NCI-H1417 (cell line): ENCODE measurements at regions not wholly inside any gene's neighbourhood (a gene's known extent, or its start where the extent isn't known, plus 50 kb on each side); places are given as distances from the start of the nearest gene placed in this dataset.
"Not testable (repeated sequence)": the region's sequence is repeated elsewhere in the genome, so short reads cannot be mapped to it uniquely, and the experiment has no call there.

ENCODE experiments used
- DNase-seq, 3 experiments: peaks; one replicate each; lab custom pipeline; 2025; lab: John Stamatoyannopoulos, UW

DNA sequence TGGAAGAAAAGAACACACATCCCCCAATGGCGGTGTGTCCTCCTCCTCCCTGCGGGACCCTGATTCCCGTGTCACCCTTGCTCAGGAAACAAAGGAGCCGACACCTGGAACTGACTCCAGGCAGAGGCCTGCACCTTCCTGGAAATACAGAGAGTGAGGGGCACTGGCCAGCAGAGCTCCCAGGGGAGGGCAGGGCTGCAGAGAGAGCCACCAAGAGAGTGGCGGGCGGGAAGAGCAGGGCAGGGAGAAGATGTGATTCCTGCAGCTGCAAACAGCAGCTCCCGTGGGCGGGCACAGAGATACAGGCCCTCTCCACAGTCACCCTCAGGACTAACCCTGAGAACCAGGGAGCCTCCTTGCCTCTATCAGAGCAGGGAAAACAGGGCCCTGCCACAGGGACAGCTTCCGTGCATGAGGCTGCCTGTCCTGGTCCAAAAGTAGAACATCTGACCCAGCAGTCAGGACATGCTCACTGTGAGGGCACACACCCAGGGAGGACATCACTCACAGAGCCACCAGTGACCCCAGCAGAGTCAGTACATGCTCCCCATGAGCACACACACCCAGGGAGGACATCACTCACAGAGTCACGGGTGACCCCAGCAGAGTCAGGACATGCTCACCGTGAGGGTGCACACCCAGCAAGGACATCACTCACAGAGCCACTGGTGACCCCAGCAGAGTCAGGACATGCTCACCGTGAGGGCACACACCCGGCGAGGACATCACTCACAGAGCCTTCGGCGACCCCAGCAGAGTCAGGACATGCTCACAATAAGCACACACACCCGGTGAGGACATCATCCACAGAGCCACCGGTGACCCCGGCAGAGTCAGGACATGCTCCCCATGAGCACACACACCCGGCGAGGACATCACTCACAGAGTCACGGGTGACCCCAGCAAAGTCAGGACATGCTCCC lies 193.1 kb downstream of the DLL1 start:
- DNase-seq: peak in 1 of 3 experiments; percentile 53

DNA sequence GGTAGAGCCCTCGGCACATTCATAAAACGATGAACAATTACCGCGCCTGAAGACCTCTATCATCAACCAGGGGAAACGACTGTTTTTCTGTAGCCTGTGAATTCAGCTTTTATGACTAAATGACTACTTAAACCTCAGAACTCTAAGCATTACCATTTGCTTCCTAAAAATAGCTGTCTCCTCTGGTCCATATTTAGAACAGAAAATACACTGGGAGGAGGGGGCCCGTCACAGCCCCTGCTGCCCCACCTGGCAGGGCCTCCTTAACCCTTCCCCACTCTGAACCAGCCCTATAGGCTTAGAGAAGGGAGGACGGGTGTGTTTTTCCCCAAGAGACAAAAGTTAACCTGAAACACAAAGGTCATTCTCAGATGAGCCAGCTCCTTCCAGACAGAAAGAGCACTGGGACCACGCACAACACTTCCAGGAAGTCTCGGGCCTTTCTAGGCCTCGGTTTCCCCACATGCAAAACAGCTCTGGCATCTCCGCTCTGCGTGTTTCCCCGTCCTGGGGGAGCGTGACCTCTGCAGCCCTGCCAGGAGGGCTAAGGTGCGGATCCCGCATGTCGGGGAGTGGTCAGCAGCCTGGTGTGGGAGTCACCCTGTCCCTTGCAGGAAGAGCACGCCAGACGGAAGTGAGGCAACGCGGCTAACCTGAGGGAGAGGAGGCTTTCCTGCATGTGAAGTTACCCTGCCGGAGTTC lies 193.9 kb downstream of the DLL1 start:
- no peak for DNase-seq

DNA sequence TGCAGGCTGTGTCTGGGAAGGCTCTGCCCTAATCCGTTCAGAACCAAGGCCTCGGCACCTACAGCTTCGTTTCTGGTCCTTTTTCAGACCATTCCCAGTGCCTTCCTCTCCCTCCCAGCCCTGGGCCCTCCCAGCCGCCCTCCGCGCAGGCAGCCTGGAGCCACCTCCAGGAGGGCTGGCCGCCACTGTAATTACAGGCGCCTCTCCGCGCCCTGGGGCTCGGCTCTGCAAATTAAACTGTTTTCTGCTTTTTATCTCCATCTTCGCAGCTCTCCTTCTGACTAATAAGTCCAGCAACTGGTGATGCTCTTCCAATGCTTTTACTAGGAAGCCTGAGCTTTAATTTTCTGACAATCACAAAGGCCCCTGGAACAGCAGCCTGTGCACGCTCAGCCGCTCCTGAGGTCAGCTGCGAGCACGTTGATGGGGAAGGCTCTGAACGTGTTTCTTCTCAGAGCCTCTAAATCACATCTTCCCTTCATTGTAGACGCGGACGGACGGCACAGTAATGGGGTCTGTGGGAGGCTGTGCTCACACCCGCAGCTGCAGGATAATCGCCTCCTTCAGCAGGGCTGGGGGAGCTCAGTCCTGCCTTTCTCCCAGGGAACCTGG lies 194.6 kb downstream of the DLL1 start:
- peak in 2 of 3 experiments; percentile 92 to 96 for DNase-seq

DNA sequence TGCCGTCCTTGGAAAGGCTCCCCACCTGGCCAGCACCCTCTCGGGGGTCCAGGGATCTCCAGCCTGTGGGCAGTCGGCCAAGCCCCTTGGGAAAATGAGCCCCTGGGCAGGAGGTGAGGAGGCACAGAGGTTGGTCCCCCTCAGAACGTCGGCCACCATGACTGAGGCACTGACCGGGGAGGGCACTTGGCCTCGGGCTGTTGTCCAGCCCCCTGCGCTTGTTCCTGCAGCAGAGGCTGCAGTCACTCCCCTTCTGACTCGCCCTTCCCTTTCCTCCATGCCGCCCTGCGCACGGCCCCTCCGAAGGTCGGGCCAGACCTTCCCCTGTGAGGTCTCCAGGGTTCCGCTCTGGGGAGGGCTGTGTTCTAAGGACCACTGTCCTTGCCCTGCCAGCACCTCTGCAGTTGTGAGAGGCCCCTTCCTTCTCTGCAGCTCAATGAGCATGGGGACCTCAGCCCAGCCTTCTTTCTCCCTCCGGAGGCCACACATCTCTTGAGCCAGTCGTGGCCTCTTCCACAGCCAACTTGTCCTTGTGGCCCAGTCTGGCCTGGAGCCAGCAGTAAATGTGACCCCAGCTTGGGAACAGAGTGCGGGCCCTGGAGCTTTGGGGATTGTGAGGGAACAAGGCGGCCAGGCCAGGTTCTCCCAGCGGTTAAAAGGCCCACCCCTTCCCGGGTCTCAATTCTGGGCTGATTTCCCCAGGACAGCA lies 195.5 kb downstream of the DLL1 start:
- DNase-seq: no peak

DNA sequence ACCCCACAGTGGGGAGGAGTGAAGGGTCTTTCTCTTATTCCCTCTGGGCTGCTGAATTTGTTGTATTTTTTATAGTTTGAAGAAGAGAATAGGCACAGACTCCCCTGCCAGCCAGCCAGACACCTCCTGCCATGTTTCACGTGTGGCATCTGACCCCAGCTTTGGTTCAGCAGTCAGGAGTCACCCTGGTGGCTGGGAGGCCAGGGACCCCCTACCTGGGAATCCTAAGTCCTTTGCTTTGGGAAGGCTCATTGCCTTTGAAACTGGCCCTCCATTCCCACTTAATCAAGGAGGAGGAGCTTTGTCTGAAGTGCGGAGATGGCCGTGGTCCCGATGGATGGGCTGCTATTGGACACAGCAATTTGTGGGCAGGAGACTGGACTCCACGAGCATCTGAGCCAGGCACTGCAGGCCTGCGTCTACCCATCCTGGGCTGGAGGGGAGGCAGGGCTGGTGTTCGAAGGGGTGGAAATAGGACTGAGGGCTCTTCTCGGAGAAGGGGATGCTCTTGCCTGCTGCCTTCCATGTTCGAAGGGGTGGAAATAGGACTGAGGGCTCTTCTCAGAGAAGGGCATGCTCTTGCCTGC lies 196.1 kb downstream of the DLL1 start:
- DNase-seq: no peak

DNA sequence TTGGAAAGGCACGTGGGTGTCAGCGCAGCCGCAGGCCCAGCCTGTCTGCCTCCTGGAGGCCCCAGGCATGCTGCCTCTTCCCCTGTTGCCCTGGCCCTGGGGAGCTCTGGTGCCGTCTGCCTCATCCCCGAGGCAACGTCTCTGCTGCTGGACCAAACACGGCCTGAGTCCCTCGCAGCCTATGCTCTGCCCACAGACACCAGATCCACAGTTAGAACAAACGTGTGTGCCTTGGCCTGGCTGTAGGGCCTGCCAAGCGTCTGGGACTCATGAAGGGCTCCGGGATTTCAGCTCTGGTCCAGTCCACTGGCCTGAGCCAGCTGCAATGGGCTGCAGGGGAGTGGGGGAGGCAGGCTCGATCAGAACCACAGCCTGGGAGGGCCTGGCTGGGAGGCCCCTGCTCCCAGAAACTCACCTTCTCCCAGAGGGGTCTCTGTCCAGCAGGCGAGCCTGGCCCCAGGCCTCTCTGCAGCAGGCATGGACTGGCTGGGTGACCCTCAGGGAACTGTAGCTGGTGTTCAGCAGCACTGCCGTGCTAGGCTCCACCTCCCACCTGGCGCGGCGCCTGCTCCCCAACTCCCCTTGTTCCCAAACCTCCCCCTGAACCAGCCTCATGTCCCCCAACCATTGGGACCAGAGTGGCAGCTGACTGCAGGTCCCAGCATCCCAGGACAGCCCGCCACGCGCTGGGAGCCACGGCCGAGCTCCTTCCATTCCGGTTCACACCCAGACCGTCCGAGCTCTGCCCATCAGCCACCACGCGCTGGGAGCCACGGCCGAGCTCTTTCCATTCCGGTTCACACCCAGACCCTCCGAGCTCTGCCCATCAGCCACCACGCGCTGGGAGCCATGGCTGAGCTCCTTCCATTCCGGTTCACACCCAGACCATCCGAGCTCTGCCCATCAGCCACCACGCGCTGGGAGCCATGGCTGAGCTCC lies 197.0 kb downstream of the DLL1 start:
- no peak for DNase-seq

DNA sequence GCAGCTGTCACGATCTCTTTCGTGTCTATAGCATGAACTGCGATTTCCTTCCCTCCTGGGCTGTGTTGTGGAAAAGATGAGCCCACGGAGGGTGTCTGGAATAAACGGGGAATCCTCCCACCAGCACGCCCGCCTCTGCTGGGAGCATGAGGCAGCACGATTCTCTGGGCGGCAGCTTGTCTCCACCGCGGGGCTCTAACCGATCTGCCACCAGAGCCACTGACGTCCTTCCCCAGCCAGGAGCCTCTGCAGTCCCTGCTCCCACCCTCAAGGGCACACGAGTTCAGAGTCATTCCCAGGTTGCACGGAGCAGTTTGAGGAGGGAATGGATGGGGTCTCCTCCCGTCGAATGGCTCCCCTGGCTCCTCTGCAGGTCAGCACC lies 197.6 kb downstream of the DLL1 start:
- DNase-seq: no peak

DNA sequence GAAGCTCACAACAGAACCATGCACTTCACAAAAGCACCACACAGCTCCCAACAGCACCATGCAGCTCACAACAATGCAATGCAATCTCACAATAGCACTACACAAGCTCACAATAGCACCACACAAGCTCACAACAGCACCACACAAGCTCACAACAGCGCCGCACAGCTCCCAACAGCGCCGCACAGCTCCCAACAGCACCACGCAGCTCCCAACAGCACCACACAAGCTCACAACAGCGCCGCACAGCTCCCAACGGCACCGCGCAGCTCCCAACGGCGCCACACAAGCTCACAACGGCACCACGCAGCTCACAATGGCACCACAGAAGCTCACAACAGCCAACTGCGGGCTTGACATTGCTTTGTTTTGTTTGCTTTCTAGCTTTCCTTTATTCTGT lies 198.1 kb downstream of the DLL1 start:
- DNase-seq: no peak

DNA sequence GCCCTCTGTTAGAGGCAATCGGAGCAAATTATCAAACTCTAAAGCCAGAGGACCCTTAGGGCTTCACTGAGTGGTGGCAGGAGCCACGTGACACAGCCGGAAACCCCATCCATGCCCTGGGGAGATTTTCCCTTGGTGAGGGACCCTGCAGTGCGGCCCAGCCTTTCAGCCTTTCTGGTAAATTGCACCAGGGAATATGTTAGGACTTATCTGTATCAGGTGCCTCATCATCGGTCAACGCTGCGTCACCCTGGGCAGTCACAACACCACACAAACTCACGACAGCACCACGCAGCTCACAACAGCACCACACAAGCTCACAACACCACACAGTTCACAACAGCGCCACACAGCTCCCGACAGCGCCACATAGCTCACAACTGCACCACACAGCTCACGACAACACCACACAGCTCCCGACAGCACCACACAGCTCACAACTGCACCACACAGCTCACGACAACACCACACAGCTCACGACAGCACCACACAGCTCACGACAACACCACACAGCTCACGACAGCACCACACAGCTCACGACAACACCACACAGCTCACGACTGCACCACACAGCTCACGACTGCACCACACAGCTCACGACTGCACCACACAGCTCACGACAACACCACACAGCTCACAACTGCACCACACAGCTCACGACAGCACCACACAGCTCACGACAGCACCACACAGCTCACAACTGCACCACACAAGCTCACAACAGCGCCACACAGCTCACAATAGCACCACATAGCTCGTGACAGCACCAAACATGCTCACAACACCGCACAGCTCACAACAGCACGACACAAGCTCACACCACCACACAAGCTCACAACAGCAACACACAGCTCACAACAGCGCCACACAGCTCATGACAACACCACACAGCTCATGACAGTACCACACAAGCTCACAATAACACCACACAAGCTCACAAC lies 199.0 kb downstream of the DLL1 start:
- no peak for DNase-seq

DNA sequence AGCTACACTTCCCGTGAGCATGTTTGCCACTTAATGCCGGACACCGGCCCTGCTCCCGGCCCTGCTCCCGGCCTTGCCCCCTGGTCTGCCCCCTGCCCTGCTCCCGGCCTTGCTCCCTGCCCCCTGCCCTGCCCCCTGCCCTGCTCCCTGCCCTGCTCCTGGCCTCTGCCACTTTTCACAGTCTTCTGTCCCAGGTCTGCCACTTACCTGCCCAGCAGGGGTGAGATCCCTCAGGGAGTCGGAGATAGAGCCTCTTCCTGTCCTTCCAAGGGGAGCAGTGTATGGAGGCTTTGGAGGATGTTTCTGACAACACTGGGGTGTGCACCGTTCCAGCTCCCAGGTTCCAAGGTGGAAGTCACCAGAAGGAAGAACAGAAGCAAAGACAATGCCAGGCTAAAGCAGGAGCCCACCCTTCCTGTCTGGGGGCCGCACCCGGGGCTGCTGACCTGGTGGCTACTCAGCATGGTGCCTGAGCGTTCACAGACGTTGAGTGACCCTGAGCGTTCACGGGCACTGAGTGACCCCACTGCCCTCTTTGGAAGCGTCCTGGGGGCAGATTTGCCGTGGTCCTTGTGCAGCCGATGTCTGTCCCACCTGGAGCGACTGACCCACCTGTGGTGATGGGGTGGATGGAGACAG lies 199.8 kb downstream of the DLL1 start:
- DNase-seq: no peak

DNA sequence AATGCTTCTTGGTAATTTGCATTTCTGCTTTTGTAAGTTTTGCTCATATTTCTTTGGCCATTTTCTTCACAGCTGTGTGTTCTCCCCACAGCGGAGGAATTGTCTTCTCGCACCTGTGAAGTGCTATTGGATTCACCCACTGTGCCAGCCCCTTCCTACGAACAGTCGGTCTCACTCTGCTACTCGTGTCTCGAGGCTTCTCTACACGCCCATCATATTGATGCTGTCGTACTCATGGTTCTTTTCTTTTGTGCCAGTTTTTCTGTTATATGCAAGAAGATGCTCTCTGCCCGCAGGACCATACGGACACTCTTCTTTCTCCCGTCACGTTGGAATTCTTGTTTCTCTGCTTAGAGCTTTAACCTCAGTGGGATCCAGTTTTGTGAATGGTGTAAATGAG lies 200.3 kb downstream of the DLL1 start:
- DNase-seq: no peak

DNA sequence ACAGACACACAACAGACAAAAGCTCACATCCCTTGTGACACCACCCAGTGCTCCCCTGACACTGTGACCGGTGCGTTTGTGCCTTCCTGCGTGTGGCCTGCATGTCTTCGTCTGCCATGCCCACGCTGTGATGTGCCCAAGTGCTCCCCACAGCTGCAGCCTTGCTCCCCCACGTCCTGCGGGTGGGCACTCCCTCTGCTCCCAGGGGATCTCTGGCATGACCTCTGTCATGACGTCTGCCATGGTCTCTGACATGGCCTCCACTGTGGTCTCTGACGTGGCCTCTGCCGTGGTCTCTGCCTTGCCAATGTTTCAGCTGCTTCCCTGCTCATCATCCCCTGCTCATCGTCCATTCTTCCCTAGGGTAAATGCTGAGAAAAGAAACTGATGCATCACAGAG lies 200.9 kb downstream of the DLL1 start:
- DNase-seq: no peak

DNA sequence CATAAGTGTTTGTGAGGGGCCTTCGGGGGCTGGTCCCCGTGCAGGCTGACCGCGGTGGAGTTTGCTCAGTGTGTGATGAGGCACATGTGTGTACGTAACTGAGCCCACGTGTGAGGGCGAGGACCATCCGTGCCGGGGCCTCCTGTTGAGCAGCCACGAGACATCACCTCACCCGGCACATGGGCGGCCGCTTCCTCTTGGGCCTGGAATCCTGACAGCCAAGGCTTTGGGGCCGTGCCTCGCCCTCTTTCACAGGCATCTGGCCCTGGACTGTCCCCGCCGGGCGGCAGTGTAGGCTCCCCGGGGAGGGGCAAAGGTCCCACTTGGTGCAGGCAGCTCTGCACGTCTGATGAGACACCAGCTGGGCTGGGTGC lies 202.3 kb downstream of the DLL1 start:
- DNase-seq: no peak

DNA sequence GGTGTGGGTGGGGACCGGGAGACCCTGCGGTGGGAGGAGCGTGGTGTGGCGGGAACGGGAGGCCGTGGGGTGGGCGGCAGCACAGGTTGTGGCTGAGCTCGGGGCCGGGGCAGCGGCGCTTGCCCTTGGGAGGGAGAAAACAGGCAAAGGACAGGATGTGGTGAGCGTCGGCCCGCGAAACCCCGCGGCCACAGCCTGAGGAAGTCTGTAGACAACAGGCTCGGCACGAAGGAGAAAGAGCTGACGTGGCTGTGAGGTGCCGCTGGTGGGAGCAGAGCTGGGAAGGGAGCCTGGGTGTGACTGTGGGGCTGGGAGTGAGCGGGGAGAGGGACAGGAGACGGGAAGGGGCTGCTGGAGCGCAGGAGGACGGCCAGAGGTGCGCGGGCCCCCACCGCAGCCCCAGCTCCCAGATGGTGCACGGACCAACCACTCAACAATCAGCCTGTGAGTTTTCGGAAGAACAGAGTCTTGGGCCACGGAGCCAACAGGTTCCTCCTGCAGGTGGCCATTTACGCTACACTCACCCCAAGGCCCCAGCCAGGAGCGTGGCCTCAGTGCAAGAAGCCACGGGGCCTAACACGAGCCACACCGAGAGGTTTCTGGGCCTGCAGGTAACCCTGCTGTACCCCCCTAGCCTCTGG lies 202.8 kb downstream of the DLL1 start:
- no peak for DNase-seq

DNA sequence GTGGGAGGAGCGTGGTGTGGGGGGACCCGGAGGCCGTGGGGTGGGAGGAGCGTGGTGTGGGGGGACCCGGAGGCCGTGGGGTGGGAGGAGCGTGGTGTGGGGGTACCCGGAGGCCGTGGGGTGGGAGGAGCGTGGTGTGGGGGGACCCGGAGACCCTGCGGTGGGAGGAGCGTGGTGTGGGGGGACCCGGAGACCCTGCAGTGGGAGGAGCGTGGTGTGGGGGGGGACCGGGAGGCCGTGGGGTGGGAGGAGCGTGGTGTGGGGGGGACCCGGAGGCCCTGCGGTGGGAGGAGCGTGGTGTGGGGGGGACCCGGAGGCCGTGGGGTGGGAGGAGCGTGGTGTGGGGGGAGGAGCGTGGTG lies 203.5 kb downstream of the DLL1 start:
- not testable (repeated sequence) for DNase-seq

DNA sequence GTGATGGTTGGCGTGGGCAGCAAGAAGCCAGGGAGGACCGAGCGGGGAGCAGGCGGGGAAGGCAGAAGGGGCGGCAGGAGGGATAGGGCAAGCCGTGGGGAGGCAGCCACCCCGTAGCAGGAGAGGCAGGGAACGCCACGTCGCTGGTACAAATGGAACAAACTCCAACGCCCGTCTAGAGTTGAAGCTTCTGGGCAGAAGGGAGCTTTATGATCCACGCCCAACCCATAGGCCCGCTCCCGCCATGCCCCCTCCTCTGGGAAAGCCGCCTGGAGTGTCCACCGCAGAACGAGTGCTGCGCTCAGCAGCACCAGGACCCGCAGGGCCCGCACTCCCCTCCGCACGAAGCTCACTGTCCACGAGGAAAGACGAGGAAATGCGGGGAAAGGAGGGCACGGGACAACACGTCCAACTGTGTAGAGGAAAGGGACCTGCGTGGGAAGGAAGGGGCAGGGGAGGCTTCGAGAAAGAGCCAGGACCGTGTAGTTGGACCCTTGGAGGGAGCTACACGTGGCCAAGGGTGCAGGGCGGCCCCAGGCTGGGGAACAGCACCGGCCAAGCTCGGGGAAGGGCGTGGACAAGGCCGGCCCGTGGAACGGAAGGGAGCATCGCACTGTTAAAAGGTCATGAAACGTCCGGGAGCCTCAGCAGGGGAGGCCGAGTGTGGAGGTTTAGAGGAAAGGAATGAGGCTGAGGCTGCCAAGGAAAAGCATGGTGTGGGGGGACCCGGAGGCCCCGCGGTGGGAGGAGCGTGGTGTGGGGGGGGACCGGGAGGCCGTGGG lies 204.0 kb downstream of the DLL1 start:
- no peak for DNase-seq

DNA sequence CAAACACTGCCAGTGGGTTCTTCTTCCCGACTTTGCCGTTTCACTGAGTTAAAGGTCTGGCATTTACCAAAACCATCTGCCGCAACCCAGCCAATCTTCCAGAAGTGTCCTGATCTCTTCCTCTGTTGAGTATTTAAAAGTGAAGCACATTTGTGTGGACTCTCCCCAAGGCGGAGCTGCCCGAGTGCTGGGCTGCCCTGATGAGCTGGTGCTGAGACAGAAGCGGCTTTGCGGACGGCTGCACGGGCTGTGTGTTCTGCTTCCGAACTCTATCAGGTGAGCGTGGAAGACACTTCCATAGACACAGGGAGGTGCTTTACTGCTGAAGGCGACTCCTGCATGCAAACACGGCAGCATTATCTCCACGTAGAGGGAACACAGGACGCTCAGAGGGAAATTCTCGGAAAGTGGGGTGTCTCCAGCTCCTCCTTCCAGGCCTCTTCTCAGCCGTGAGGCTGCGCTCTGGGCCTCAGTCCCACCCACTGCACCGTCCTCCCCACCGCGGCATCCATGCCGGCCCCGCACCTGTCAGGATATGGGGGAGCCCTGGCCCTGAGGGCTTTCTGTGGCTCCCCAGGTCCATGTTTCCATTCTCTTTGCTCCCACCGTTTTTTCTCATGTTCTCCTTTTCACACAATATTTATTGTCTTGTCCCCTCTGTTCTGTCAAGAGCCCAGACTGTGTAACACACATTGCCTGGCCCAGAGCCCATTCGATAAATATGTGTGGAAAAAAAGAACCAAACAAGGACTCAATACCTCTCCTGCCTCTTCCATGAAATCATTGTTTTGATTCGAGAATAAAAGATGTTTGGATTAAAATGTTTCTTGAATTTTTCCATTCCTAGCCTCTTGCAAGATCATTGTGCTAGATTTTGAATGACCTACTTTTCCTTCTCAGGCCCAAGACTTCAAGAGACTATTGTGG lies 205.1 kb downstream of the DLL1 start:
- DNase-seq: no peak
